Body of pancreas (tissue), 4 donors: ENCODE measurements at regions not wholly inside any gene's neighbourhood (a gene's known extent, or its start where the extent isn't known, plus 50 kb on each side); places are given as distances from the start of the nearest gene placed in this dataset.

ENCODE experiments used
- CTCF ChIP-seq, 7 experiments: fragments of 450-650 bp in 4 of 7; fragments of 200-600 bp in 3 of 7; sonication (generic) in 3 of 7; IDR thresholded peaks; one replicate each; pipeline ENCODE4 v1.5.1; 2016 to 2019; ENCODE audit warnings: antibody characterized with exemption in 7 of 7
- POLR2A ChIP-seq, 3 donors: fragments of 450-650 bp; IDR thresholded peaks; one replicate each; pipeline ENCODE4 v1.6.1; 2016; ENCODE audit warnings: antibody characterized with exemption in 3 of 3, mild to moderate bottlenecking in 2 of 3

GRCh38 chr6:146878168-146878951, 279.6 kb downstream of the ADGB start:
- no peak for TF ChIP-seq CTCF (IDR thresholded peaks at IDR 0.05)
- TF ChIP-seq POLR2A (IDR thresholded peaks at IDR 0.05) = no peak
